Skeletal muscle tissue (tissue), 3 donors: ENCODE measurements at regions not wholly inside any gene's neighbourhood (a gene's known extent, or its start where the extent isn't known, plus 50 kb on each side); places are given as distances from the start of the nearest gene placed in this dataset.
"Not testable (repeated sequence)": the region's sequence is repeated elsewhere in the genome, so short reads cannot be mapped to it uniquely, and the experiment has no call there.

Experiments
- H3K27ac ChIP-seq: one replicate; pipeline ENCODE4 v1.7.0; 2013; ENCODE audit warnings: mild to moderate bottlenecking, low read depth, low read length, inconsistent platforms
- H3K27me3 ChIP-seq, 3 donors: one replicate each; pipeline ENCODE4 v1.7.0; 2013; ENCODE audit warnings: low read length in 3 of 3; ENCODE audit not compliant: control insufficient read depth in 3 of 3, insufficient read depth in 3 of 3
- H3K36me3 ChIP-seq, 3 donors: one replicate each; pipeline ENCODE4 v1.7.0; 2013; ENCODE audit warnings: low read length in 3 of 3; ENCODE audit not compliant: control insufficient read depth in 3 of 3, insufficient read depth in 3 of 3
- H3K4me1 ChIP-seq, 3 donors: one replicate each; pipeline ENCODE4 v1.7.0; 2013; ENCODE audit warnings: low read length in 3 of 3, mild to moderate bottlenecking in 3 of 3; ENCODE audit not compliant: control insufficient read depth in 3 of 3, insufficient read depth in 3 of 3
- H3K4me3 ChIP-seq, 3 donors: one replicate each; pipeline ENCODE4 v1.7.0; 2013; ENCODE audit warnings: low read length in 3 of 3
- H3K9ac ChIP-seq, 3 donors: one replicate each; pipeline ENCODE4 v1.7.0; 2013; ENCODE audit warnings: low read length in 3 of 3, mild to moderate bottlenecking in 3 of 3, moderate library complexity in 2 of 3, low read depth in 1 of 3
- H3K9me3 ChIP-seq, 3 donors: one replicate each; pipeline ENCODE4 v1.7.0; 2013; ENCODE audit warnings: low read length in 3 of 3; ENCODE audit not compliant: control insufficient read depth in 3 of 3
- donor health status: Osteomylitis.

GRCh38 chr6:85343428-85343827 is 106.5 kb upstream of the NT5E start:
- Histone ChIP-seq H3K9me3 (no peaks in the 10 kb centered on the region), H3K36me3 (no peaks in the 10 kb centered on the region), H3K4me1 (no peaks in the 10 kb centered on the region), H3K4me3 (no peak overlapping the region), H3K9ac (no peak overlapping the region), H3K27ac (no peak overlapping the region), H3K27me3 (no peaks in the 10 kb centered on the region)

DNA sequence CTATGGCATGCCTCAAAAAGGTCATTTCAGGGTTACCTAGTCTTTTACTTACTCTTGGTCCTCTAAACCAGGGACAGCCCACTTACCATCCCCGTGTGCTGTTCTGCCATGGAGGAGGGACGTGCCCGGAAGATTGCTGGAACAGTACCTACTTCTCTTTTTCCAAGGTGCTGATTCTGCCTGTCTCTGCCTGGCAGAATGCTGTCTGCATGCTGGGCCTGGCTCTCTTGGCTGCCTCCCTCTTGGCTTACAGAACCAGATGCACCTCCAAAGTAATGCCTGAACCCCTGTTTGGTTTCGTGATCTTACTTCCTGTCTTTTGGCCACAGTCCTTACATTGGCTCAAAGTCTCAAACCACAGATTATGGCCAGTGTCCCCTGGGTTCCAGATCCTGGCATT is 120.7 kb upstream of the NT5E start:
- peaks cover 0 to 2% (median 0%) of the 10 kb centered on the region in 3 donors for H3K4me1 ChIP-seq
- H3K4me3 ChIP-seq, result no peak overlapping the region
- H3K9me3 ChIP-seq, result no peaks in the 10 kb centered on the region
- H3K27ac ChIP-seq, result no peak overlapping the region
- peaks cover 0 to 2% (median 0%) of the 10 kb centered on the region in 3 donors for H3K27me3 ChIP-seq
- no peaks in the 10 kb centered on the region for H3K36me3 ChIP-seq
- no peak overlapping the region for H3K9ac ChIP-seq

GRCh38 chr6:85325811-85326210 is 124.1 kb upstream of the NT5E start:
- H3K27ac ChIP-seq, H3K9me3 ChIP-seq, H3K9ac ChIP-seq, H3K4me1 ChIP-seq, H3K4me3 ChIP-seq, H3K36me3 ChIP-seq, H3K27me3 ChIP-seq: not testable (repeated sequence)

GRCh38 chr6:85323435-85324040 is 126.3 kb upstream of the NT5E start:
- H3K4me1 ChIP-seq, result no peaks in the 10 kb centered on the region
- H3K9ac ChIP-seq, result no peak overlapping the region
- no peak overlapping the region for H3K4me3 ChIP-seq
- no peaks in the 10 kb centered on the region for H3K27me3 ChIP-seq
- no peaks in the 10 kb centered on the region for H3K9me3 ChIP-seq
- H3K36me3 ChIP-seq, result no peaks in the 10 kb centered on the region
- no peak overlapping the region for H3K27ac ChIP-seq

DNA sequence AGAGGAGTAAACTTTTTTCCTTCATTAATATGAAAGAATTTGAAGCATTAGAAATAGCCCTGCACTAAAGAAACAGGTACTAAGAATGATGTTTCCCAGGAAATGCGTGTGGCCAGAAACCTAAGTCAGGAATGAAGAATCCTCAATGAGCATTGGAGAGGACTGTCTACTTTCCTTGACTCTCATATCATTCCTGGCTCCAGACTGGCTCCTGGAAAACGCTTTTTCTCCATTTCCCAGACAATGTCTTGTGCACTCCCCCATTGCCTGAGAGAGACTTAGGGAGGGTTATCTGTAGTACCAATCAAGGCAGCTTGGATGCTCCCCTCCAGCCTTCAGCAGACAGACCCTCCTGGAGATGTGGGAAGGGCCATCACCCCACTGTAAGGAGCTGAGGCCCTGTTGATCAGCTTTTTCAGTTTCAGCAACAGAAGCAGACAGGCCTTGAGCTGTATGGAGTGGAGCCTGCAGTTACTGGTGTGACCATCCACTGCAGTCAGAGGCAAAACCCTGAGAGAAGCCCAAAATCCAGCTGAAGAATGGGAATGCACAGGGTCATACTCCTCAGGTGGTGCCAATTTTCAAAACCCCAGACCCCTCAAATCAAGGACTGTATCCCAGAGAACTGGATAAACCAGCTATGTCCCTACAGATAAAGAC is 127.3 kb upstream of the NT5E start:
- no peak overlapping the region for H3K9ac ChIP-seq
- H3K36me3 ChIP-seq, result no peaks in the 10 kb centered on the region
- no peaks in the 10 kb centered on the region for H3K27me3 ChIP-seq
- no peaks in the 10 kb centered on the region for H3K9me3 ChIP-seq
- no peak overlapping the region for H3K4me3 ChIP-seq
- H3K4me1 ChIP-seq, result no peaks in the 10 kb centered on the region
- H3K27ac ChIP-seq, result no peak overlapping the region

DNA sequence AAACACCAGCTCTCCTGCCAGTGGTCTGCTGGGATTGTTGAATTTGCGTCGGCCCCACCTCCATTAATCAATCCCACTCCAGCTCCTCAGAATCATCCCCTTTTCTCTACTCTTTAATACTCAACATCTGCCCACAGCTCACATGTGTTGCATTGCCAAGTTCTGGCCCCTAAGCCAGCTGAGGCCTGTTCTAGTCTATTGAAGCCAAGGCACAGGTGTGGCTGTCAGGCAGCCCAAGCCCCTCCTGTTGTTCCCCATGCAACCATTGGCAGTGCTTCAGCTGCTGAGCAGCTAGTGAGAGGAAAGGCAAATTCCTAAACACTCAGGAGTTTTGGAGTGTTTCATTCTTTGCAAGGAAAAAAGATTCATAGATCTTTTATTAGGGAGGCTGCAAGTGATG is 128.0 kb upstream of the NT5E start:
- Histone ChIP-seq H3K4me1 (no peaks in the 10 kb centered on the region), H3K4me3 (no peak overlapping the region), H3K9ac (no peak overlapping the region), H3K27ac (no peak overlapping the region), H3K27me3 (no peaks in the 10 kb centered on the region), H3K9me3 (no peaks in the 10 kb centered on the region), H3K36me3 (no peaks in the 10 kb centered on the region)

DNA sequence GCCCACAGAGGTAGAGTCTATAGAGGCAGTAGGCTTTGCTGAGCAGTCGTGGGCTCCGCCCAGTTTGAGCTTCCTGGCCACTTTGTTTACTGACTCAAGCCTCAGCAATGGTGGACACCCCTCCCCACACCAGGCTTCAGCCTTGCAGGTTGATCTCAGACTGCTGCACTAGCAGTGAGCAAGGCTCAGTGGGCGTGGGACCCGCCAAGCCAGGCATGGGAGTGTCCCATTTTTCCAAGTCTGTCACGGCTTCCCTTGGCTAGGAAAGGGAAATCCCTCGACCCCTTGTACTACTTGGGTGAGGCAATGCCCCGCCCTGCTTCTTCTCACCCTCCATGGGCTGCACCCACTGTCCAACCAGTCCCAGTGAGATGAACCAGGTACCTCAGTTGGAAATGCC is 135.3 kb upstream of the NT5E start:
- Histone ChIP-seq H3K4me3 (no peak overlapping the region), H3K9me3 (peaks cover 0 to 3% (median 3%) of the 10 kb centered on the region in 3 donors), H3K27me3 (no peaks in the 10 kb centered on the region), H3K9ac (no peak overlapping the region), H3K36me3 (no peaks in the 10 kb centered on the region), H3K27ac (no peak overlapping the region), H3K4me1 (no peaks in the 10 kb centered on the region)

GRCh38 chr6:85300581-85300980 is 149.3 kb upstream of the NT5E start:
- H3K4me1 ChIP-seq, result no peaks in the 10 kb centered on the region
- H3K27ac ChIP-seq, result no peak overlapping the region
- no peaks in the 10 kb centered on the region for H3K27me3 ChIP-seq
- H3K9me3 ChIP-seq, result no peaks in the 10 kb centered on the region
- no peaks in the 10 kb centered on the region for H3K36me3 ChIP-seq
- no peak overlapping the region for H3K4me3 ChIP-seq
- no peak overlapping the region for H3K9ac ChIP-seq

DNA sequence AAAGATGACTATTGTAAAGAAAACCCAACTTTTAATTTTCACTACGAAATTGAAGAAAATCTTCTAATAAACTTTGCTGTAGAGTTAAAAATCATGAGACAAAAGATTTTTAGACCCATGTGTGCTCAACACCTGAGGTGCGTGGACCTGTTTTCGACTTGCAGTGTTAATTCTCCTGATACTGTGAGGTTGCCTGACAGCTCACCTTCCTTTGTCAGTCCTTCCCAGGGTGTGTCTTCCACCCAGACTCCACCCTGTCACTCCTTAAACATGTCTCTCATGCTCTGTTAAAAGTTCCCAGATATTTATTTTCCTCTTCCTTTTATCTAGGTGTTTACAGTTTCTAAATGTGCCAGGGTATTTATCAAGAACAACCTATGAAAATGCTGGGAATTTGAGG is 151.3 kb upstream of the NT5E start:
- no peaks in the 10 kb centered on the region for H3K27me3 ChIP-seq
- no peak overlapping the region for H3K4me3 ChIP-seq
- no peaks in the 10 kb centered on the region for H3K9me3 ChIP-seq
- H3K36me3 ChIP-seq, result no peaks in the 10 kb centered on the region
- H3K27ac ChIP-seq, result no peak overlapping the region
- no peaks in the 10 kb centered on the region for H3K4me1 ChIP-seq
- H3K9ac ChIP-seq, result no peak overlapping the region

- Histone ChIP-seq H3K9ac (no peak overlapping the region), H3K4me3 (no peak overlapping the region), H3K27me3 (no peaks in the 10 kb centered on the region), H3K27ac (no peak overlapping the region), H3K9me3 (no peaks in the 10 kb centered on the region), H3K4me1 (no peaks in the 10 kb centered on the region), H3K36me3 (no peaks in the 10 kb centered on the region)
These were observed 158.6 kb upstream of the NT5E start for GRCh38 chr6:85291326-85291725.
